HCT116 (cell line): ENCODE measurements at regions not wholly inside any gene's neighbourhood (a gene's known extent, or its start where the extent isn't known, plus 50 kb on each side); places are given as distances from the start of the nearest gene placed in this dataset.

Experiments used
- ATAC-seq: fragments of 200-7000 bp; cut with Tn5 transposase; 2 replicates; pipeline ENCODE4 v1.9.1; 2020; ENCODE audit warnings: mild to moderate bottlenecking, moderate library complexity
- BruUV-seq: library from RNA; stranded (reverse); fragments of 400-500 nt; replicated peaks from 2 replicates; lab custom pipeline; 2021; lab: Mats Ljungman, UMichigan
- CTCF ChIA-PET: fragments of 300-600 bp; sonication (Branson Sonifier 250); formaldehyde crosslinking; loops from one replicate; lab custom pipeline; 2021; ENCODE audit warnings: antibody characterized with exemption; lab: Charles Lee
- POLR2A ChIA-PET: fragments of 300-600, 350-600 bp; sonication (Branson Sonifier 250); formaldehyde crosslinking; loops from one replicate; lab custom pipeline; 2021; ENCODE audit warnings: antibody characterized with exemption; lab: Charles Lee
- RAD21 ChIA-PET, 2 experiments: fragments of 300-600 bp; sonication (Branson Sonifier 250); formaldehyde crosslinking; loops; one replicate each; lab custom pipeline; 2023; ENCODE audit warnings: low total read pairs in 2 of 2; ENCODE audit not compliant: uncharacterized antibody in 2 of 2, unreplicated experiment in 2 of 2, low non-redundant PET in 1 of 2; lab: Charles Lee
- DNase-seq: peaks from one replicate; pipeline ENCODE4 v3.0.0-alpha.2; 2010; ENCODE audit warnings: low read depth, low spot score
- H2AFZ ChIP-seq: fragments of 200-600 bp; shearing (Covaris generic), sonication (generic); 2 replicates; pipeline ENCODE4 v1.6.1; 2017; ENCODE audit warnings: low read depth, mixed run types, mixed read lengths, antibody characterized with exemption, low read length; ENCODE audit not compliant: poor library complexity, severe bottlenecking
- H3K27ac ChIP-seq: 2 replicates; pipeline ENCODE4 v1.5.1; 2012; ENCODE audit warnings: low read depth, low read length
- H3K27me3 ChIP-seq: fragments of 200-600 bp; sonication (generic); 2 replicates; pipeline ENCODE4 v1.6.1; 2016; ENCODE audit warnings: mixed run types, low read length, mixed read lengths; ENCODE audit not compliant: insufficient read depth
- H3K36me3 ChIP-seq, 2 experiments: fragments of 200-500 bp in 1 of 2; fragments of 200-600 bp in 1 of 2; sonication (Bioruptor generic) in 1 of 2; sonication (generic) in 1 of 2; 2 replicates each; pipeline versions ENCODE4 v1.5.1 to v1.6.1; 2014 to 2016; ENCODE audit warnings: low read length in 2 of 2, inconsistent platforms in 1 of 2, mixed read lengths in 1 of 2, mixed run types in 1 of 2; ENCODE audit not compliant: insufficient read depth in 2 of 2, control insufficient read depth in 1 of 2
- H3K4me1 ChIP-seq, 2 experiments: fragments of 200-600 bp in 1 of 2; sonication (generic) in 1 of 2; 2 replicates each; pipeline versions ENCODE4 v1.5.1 to v1.6.1; 2012 to 2017; ENCODE audit warnings: low read length in 2 of 2, inconsistent platforms in 1 of 2, mild to moderate bottlenecking in 1 of 2, mixed read lengths in 1 of 2, mixed run types in 1 of 2, moderate library complexity in 1 of 2; ENCODE audit not compliant: insufficient read depth in 2 of 2, control insufficient read depth in 1 of 2
- H3K4me2 ChIP-seq: fragments of 200-600 bp; sonication (generic); 2 replicates; pipeline ENCODE4 v1.6.1; 2017; ENCODE audit warnings: mixed run types, low read length, mixed read lengths
- H3K4me3 ChIP-seq, 2 experiments: fragments of 200-600 bp in 1 of 2; sonication (generic) in 1 of 2; replicated peaks in 1 of 2; 2 replicates each; pipeline ENCODE4 v1.5.1; 2011 to 2016; ENCODE audit warnings: low read length in 2 of 2, control low read depth in 1 of 2, low read depth in 1 of 2, mild to moderate bottlenecking in 1 of 2, mixed read lengths in 1 of 2, mixed run types in 1 of 2
- H3K79me2 ChIP-seq: fragments of 200-600 bp; sonication (generic); 2 replicates; pipeline ENCODE4 v1.6.1; 2017; ENCODE audit warnings: mild to moderate bottlenecking, mixed run types, low read length, moderate library complexity, mixed read lengths; ENCODE audit not compliant: insufficient read depth
- H3K9ac ChIP-seq: fragments of 200-600 bp; sonication (generic); 2 replicates; pipeline ENCODE4 v1.6.1; 2016; ENCODE audit warnings: low read length, mixed read lengths
- H3K9me2 ChIP-seq: fragments of 200-600 bp; sonication (generic), shearing (Covaris generic); 2 replicates; pipeline ENCODE4 v1.6.1; 2017; ENCODE audit warnings: mixed run types, mild to moderate bottlenecking, moderate library complexity; ENCODE audit not compliant: insufficient read depth
- H3K9me3 ChIP-seq, 2 experiments: fragments of 200-500 bp in 1 of 2; fragments of 200-600 bp in 1 of 2; sonication (Bioruptor generic) in 1 of 2; sonication (generic) in 1 of 2; 2 replicates each; pipeline ENCODE4 v1.6.1; 2014 to 2017; ENCODE audit warnings: low read length in 2 of 2, mixed read lengths in 2 of 2, inconsistent platforms in 1 of 2, low read depth in 1 of 2, mild to moderate bottlenecking in 1 of 2, mixed run types in 1 of 2, moderate library complexity in 1 of 2; ENCODE audit not compliant: control insufficient read depth in 1 of 2, insufficient read depth in 1 of 2
- H4K20me1 ChIP-seq: fragments of 200-600 bp; sonication (generic), shearing (Covaris generic); 2 replicates; pipeline ENCODE4 v1.6.1; 2017; ENCODE audit warnings: mixed run types, mild to moderate bottlenecking, moderate library complexity; ENCODE audit not compliant: insufficient read depth
- CEBPB ChIP-seq: IDR thresholded peaks from 2 replicates; pipeline ENCODE4 v1.6.1; 2012; ENCODE audit warnings: low read depth
- CTCF ChIP-seq, 3 experiments: fragments of 200-600 bp in 1 of 3; sonication (generic) in 1 of 3; IDR thresholded peaks in 2 of 3; conservative IDR thresholded peaks in 1 of 3; 2 replicates each; pipeline ENCODE4 v1.5.1; 2012 to 2017; ENCODE audit warnings: low read depth in 2 of 3, low read length in 2 of 3, antibody characterized with exemption in 1 of 3, borderline replicate concordance in 1 of 3, control low read depth in 1 of 3, mild to moderate bottlenecking in 1 of 3, mixed read lengths in 1 of 3, mixed run types in 1 of 3, moderate library complexity in 1 of 3; ENCODE audit not compliant: insufficient read depth in 1 of 3
- REST ChIP-seq: IDR thresholded peaks from 2 replicates; pipeline ENCODE4 v1.6.1; 2012; ENCODE audit warnings: low read depth
- SIN3A ChIP-seq: IDR thresholded peaks from 2 replicates; pipeline ENCODE4 v1.6.1; 2012; ENCODE audit warnings: low read depth
- YY1 ChIP-seq: IDR thresholded peaks from 2 replicates; pipeline ENCODE4 v1.6.1; 2011; ENCODE audit warnings: low read length, low read depth, moderate library complexity, mild to moderate bottlenecking; ENCODE audit not compliant: insufficient replicate concordance; ENCODE audit errors: extremely low read depth
- intact Hi-C: fragments of 100-400 bp; cut with micrococcal nuclease; formaldehyde crosslinking; loops from 2 replicates; pipeline ENCODE4 v1.10.0; 2022

- TF ChIP-seq REST = no peak
Measured at GRCh38 chr6:44734886-44735629, 347.6 kb downstream of the CDC5L start (continued).

- no peaks in the 10 kb centered on the region for H3K9me2 ChIP-seq
- no peaks in the 10 kb centered on the region for H3K27me3 ChIP-seq
- TF ChIP-seq CEBPB (no peak), YY1 (no peak), REST (no peak), SIN3A (no peak), CTCF (IDR thresholded peaks at IDR 0.05 in 2 of 3, conservative IDR thresholded peaks at IDR 0.05 in 1 of 3; ENCODE audit: borderline replicate concordance in 1 of 3, insufficient read depth in 1 of 3, low read depth in 2 of 3, low read length in 2 of 3) (no peak)
- RAD21 ChIA-PET = no interaction called here
- no peaks in the 10 kb centered on the region for H3K36me3 ChIP-seq
- H4K20me1 ChIP-seq = no peaks in the 10 kb centered on the region
- intact Hi-C loops = no loop called here
- CTCF ChIA-PET = no interaction called here
- H3K27ac ChIP-seq = no peak overlapping the region
- POLR2A ChIA-PET = no interaction called here
- H3K4me3 ChIP-seq = no peak overlapping the region
- DNase-seq (no peak), ATAC-seq (no peak)
- no peak overlapping the region for H2AFZ ChIP-seq
- H3K79me2 ChIP-seq = no peaks in the 10 kb centered on the region
- H3K9ac ChIP-seq = no peak overlapping the region
- H3K4me1 ChIP-seq = no peaks in the 10 kb centered on the region
- no TSS peak for BruUV-seq
- no peaks in the 10 kb centered on the region for H3K9me3 ChIP-seq
- no peak overlapping the region for H3K4me2 ChIP-seq
Measured at GRCh38 chr6:44735630-44735963, 348.1 kb downstream of the CDC5L start.
